ENCODE measurements at regions not wholly inside any gene's neighbourhood (a gene's known extent, or its start where the extent isn't known, plus 50 kb on each side); places are given as distances from the start of the nearest gene placed in this dataset.

GRCh38 chr1:80272495-80272894, 1266.0 kb upstream of the ADGRL4 start:
- TF ChIP-seq YY1 (IDR thresholded peaks at IDR 0.05; ENCODE audit: low read depth) (no peak), CEBPB (IDR thresholded peaks at IDR 0.05) (no peak), MAX (IDR thresholded peaks at IDR 0.05) (no peak), TCF12 (IDR thresholded peaks at IDR 0.05; ENCODE audit: low read depth) (no peak), RAD21 (IDR thresholded peaks at IDR 0.05; ENCODE audit: low read depth) (no peak), TAF1 (IDR thresholded peaks at IDR 0.05; ENCODE audit: low read depth) (no peak), TEAD4 (IDR thresholded peaks at IDR 0.05) (no peak), NFIC (IDR thresholded peaks at IDR 0.05) (no peak)
